CD14-positive monocyte (primary cell): ENCODE measurements at regions not wholly inside any gene's neighbourhood (a gene's known extent, or its start where the extent isn't known, plus 50 kb on each side); places are given as distances from the start of the nearest gene placed in this dataset.

Experiments
- DNase-seq, 3 donors: peaks; one replicate each; pipeline ENCODE4 v3.0.0-alpha.2; 2011 to 2022
- H2AFZ ChIP-seq: 2 replicates; pipeline ENCODE4 v1.6.0; 2012; ENCODE audit warnings: mild to moderate bottlenecking, low read depth, low read length, inconsistent platforms; ENCODE audit not compliant: insufficient read depth, poor library complexity, severe bottlenecking
- H3K27ac ChIP-seq, 2 donors: 1 replicate in 1 of 2; 2 replicates in 1 of 2; pipeline ENCODE4 v1.5.1; 2012 to 2013; ENCODE audit warnings: low read length in 2 of 2, control low read depth in 1 of 2, inconsistent platforms in 1 of 2, low read depth in 1 of 2, mild to moderate bottlenecking in 1 of 2
- H3K27me3 ChIP-seq, 2 donors: one replicate each; pipeline versions ENCODE4 v1.6.0 to v1.6.1; 2011 to 2013; ENCODE audit warnings: low read length in 2 of 2; ENCODE audit not compliant: control insufficient read depth in 2 of 2, insufficient read depth in 2 of 2
- H3K36me3 ChIP-seq, 2 donors: replicated peaks in 1 of 2; 1 replicate in 1 of 2; 2 replicates in 1 of 2; pipeline versions ENCODE4 v1.5.1 to v1.6.1; 2012 to 2013; ENCODE audit warnings: low read length in 2 of 2, control low read depth in 1 of 2, inconsistent platforms in 1 of 2, mild to moderate bottlenecking in 1 of 2; ENCODE audit not compliant: insufficient read depth in 2 of 2, control insufficient read depth in 1 of 2
- H3K4me1 ChIP-seq, 2 donors: 1 replicate in 1 of 2; 2 replicates in 1 of 2; pipeline versions ENCODE4 v1.5.1 to v1.6.1; 2012 to 2013; ENCODE audit warnings: low read length in 2 of 2, control low read depth in 1 of 2, inconsistent platforms in 1 of 2, mild to moderate bottlenecking in 1 of 2, moderate library complexity in 1 of 2; ENCODE audit not compliant: insufficient read depth in 2 of 2, control insufficient read depth in 1 of 2
- H3K4me2 ChIP-seq: replicated peaks from 2 replicates; pipeline ENCODE3; 2012; ENCODE audit warnings: low read length, moderate library complexity, mild to moderate bottlenecking; ENCODE audit not compliant: poor library complexity, severe bottlenecking; ENCODE audit errors: extremely low read depth
- H3K4me3 ChIP-seq, 3 experiments: fragments of 200-600 bp in 1 of 3; sonication (generic) in 1 of 3; replicated peaks in 1 of 3; 1 replicate in 2 of 3; 2 replicates in 1 of 3; pipeline ENCODE4 v1.5.1; 2011 to 2013; ENCODE audit warnings: low read length in 3 of 3, mild to moderate bottlenecking in 3 of 3, control low read depth in 2 of 3, low read depth in 2 of 3, inconsistent platforms in 1 of 3, moderate library complexity in 1 of 3
- H3K79me2 ChIP-seq: 2 replicates; pipeline ENCODE4 v1.6.0; 2012; ENCODE audit warnings: mild to moderate bottlenecking, control low read depth, inconsistent platforms, low read length, moderate library complexity; ENCODE audit not compliant: insufficient read depth
- H3K9ac ChIP-seq: 2 replicates; pipeline ENCODE4 v1.6.0; 2017; ENCODE audit warnings: low read length, mild to moderate bottlenecking; ENCODE audit not compliant: insufficient read depth, poor library complexity, severe bottlenecking
- H3K9me3 ChIP-seq, 2 donors: replicated peaks in 1 of 2; 1 replicate in 1 of 2; 2 replicates in 1 of 2; pipeline versions ENCODE4 v1.5.1 to v1.6.1; 2012 to 2013; ENCODE audit warnings: low read length in 2 of 2, control low read depth in 1 of 2; ENCODE audit not compliant: control insufficient read depth in 1 of 2, insufficient read depth in 1 of 2
- H4K20me1 ChIP-seq: 2 replicates; pipeline ENCODE4 v1.6.0; 2012; ENCODE audit warnings: mild to moderate bottlenecking, low read length, control low read depth, moderate library complexity; ENCODE audit not compliant: insufficient read depth
- H3K27ac Mint-ChIP-seq, 7 donors: one replicate each; pipeline ENCODE4 v1.8.0; 2020; ENCODE audit warnings: mild to moderate bottlenecking in 7 of 7, mixed read lengths in 7 of 7, moderate library complexity in 6 of 7, inconsistent platforms in 2 of 7
- H3K27me3 Mint-ChIP-seq, 3 donors: one replicate each; pipeline ENCODE4 v1.8.0; 2021 to 2022; ENCODE audit warnings: low read depth in 3 of 3, mild to moderate bottlenecking in 3 of 3, mixed read lengths in 3 of 3, moderate library complexity in 3 of 3, inconsistent platforms in 1 of 3
- H3K36me3 Mint-ChIP-seq, 2 donors: one replicate each; pipeline ENCODE4 v1.8.0; 2020; ENCODE audit warnings: mixed read lengths in 2 of 2, inconsistent platforms in 1 of 2, mild to moderate bottlenecking in 1 of 2
- H3K4me1 Mint-ChIP-seq: one replicate; pipeline ENCODE4 v1.8.0; 2020; ENCODE audit warnings: mild to moderate bottlenecking, mixed read lengths
- H3K4me3 Mint-ChIP-seq, 2 donors: one replicate each; pipeline ENCODE4 v1.8.0; 2020; ENCODE audit warnings: mild to moderate bottlenecking in 2 of 2, mixed read lengths in 2 of 2, moderate library complexity in 1 of 2
- H3K9me3 Mint-ChIP-seq, 7 donors: one replicate each; pipeline ENCODE4 v1.8.0; 2020 to 2022; ENCODE audit warnings: mixed read lengths in 7 of 7, mild to moderate bottlenecking in 6 of 7, moderate library complexity in 6 of 7, inconsistent platforms in 2 of 7
- WGBS: methylation state at CpG from one replicate; pipeline ENCODE4 v1.1.5; 2013; ENCODE audit warnings: missing lambda C conversion rate; ENCODE audit not compliant: insufficient coverage; 5-methylcytosine and 5-hydroxymethylcytosine counted together
- intact Hi-C, 2 donors: fragments of 100-400 bp; cut with micrococcal nuclease; formaldehyde crosslinking; loops; one replicate each; pipeline versions ENCODE4 v1.15.0 to v1.15.1; 2023
- TF ChIP-seq, protein P1 (sequence below): fragments of 200-600 bp; IDR thresholded peaks from one replicate; pipeline ENCODE4 v1.8.0; 2022; ENCODE audit warnings: antibody characterized with exemption, mild to moderate bottlenecking

DNA sequence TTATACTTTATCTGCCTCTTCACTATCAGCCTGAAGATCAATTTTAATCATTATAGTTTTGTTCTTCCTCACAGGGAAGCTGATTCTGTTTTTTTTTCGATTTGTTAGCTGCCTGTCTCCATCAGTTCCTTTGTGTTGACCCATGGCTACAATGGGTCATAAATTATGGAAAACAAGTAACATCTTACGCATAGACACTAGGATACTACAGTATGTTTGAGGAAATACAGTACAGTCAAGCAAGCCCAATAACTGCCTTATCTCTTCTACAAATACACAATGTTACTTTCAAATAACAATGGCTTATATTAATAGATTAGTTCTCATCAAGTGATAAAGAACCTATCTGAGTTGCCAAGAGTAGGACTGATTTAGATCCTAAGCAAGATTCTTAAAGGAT, 160.5 kb upstream of the FREM1 start:
- Histone ChIP-seq H3K36me3 (no peaks in the 10 kb centered on the region), H3K79me2 (no peaks in the 10 kb centered on the region), H3K27ac (no peak overlapping the region), H3K4me1 (no peaks in the 10 kb centered on the region), H3K27me3 (no peaks in the 10 kb centered on the region), H2AFZ (no peak overlapping the region), H3K9me3 (peaks cover 0 to 4% of the 10 kb centered on the region in 2 donors), H3K4me3 (no peak overlapping the region), H4K20me1 (no peaks in the 10 kb centered on the region), H3K9ac (no peak overlapping the region), H3K4me2 (no peak overlapping the region)
- WGBS: no CpG with 5 or more reads among the region's 2 CpGs
- TF ChIP-seq, protein P1, sequence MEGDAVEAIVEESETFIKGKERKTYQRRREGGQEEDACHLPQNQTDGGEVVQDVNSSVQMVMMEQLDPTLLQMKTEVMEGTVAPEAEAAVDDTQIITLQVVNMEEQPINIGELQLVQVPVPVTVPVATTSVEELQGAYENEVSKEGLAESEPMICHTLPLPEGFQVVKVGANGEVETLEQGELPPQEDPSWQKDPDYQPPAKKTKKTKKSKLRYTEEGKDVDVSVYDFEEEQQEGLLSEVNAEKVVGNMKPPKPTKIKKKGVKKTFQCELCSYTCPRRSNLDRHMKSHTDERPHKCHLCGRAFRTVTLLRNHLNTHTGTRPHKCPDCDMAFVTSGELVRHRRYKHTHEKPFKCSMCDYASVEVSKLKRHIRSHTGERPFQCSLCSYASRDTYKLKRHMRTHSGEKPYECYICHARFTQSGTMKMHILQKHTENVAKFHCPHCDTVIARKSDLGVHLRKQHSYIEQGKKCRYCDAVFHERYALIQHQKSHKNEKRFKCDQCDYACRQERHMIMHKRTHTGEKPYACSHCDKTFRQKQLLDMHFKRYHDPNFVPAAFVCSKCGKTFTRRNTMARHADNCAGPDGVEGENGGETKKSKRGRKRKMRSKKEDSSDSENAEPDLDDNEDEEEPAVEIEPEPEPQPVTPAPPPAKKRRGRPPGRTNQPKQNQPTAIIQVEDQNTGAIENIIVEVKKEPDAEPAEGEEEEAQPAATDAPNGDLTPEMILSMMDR: no peak
- intact Hi-C loops: no loop called here
- Mint-ChIP-seq H3K27ac (no peak overlapping the region), H3K9me3 (peaks cover 0 to 7% (median 1%) of the 10 kb centered on the region in 7 donors), H3K4me1 (no peaks in the 10 kb centered on the region), H3K4me3 (no peak overlapping the region), H3K27me3 (peaks cover 0 to 2% (median 0%) of the 10 kb centered on the region in 3 donors), H3K36me3 (no peaks in the 10 kb centered on the region)
- no peak for DNase-seq

DNA sequence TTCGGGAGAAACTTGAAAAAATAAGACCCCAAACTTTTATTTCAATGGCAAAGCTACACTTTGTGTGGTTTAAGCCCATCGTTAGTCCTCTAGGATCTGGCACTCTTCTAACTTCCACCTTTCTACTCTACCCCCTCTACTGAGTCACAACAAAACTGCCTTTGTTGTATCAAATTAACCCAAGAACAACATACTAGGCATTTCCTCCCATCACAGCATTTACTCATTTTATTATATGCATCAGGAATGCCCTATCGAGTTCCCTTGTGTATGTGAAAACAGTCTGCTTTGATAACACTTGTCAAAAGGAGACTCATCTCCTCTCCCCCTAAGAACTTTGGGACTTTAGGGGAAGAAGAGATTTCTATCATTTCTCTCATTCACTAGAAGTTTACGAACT, 158.9 kb upstream of the FREM1 start:
- Mint-ChIP-seq H3K27ac (no peak overlapping the region), H3K4me3 (no peak overlapping the region), H3K4me1 (no peaks in the 10 kb centered on the region), H3K27me3 (peaks cover 0 to 2% (median 0%) of the 10 kb centered on the region in 3 donors), H3K36me3 (no peaks in the 10 kb centered on the region), H3K9me3 (peaks cover 0 to 2% (median 0%) of the 10 kb centered on the region in 7 donors)
- no peaks in the 10 kb centered on the region for H3K27me3 ChIP-seq
- no peak for DNase-seq
- no peak overlapping the region for H3K27ac ChIP-seq
- no peak overlapping the region for H2AFZ ChIP-seq
- no peaks in the 10 kb centered on the region for H4K20me1 ChIP-seq
- no peak overlapping the region for H3K4me3 ChIP-seq
- H3K36me3 ChIP-seq: no peaks in the 10 kb centered on the region
- H3K4me1 ChIP-seq: no peaks in the 10 kb centered on the region
- H3K9me3 ChIP-seq: no peaks in the 10 kb centered on the region
- intact Hi-C loops: no loop called here
- H3K4me2 ChIP-seq: no peak overlapping the region
- TF ChIP-seq, protein P1: no peak
- WGBS: 67% methylated on average over 1 of the region's 4 CpGs
- no peaks in the 10 kb centered on the region for H3K79me2 ChIP-seq
- no peak overlapping the region for H3K9ac ChIP-seq
